Inflammatory macrophage treated with lipopolysaccharide for 1 hour (primary cell): ENCODE measurements at regions not wholly inside any gene's neighbourhood (a gene's known extent, or its start where the extent isn't known, plus 50 kb on each side); places are given as distances from the start of the nearest gene placed in this dataset.

Source experiments
- DNase-seq, 2 donors: peaks; one replicate each; pipeline ENCODE4 v3.0.0-alpha.2; 2020 to 2022

DNA sequence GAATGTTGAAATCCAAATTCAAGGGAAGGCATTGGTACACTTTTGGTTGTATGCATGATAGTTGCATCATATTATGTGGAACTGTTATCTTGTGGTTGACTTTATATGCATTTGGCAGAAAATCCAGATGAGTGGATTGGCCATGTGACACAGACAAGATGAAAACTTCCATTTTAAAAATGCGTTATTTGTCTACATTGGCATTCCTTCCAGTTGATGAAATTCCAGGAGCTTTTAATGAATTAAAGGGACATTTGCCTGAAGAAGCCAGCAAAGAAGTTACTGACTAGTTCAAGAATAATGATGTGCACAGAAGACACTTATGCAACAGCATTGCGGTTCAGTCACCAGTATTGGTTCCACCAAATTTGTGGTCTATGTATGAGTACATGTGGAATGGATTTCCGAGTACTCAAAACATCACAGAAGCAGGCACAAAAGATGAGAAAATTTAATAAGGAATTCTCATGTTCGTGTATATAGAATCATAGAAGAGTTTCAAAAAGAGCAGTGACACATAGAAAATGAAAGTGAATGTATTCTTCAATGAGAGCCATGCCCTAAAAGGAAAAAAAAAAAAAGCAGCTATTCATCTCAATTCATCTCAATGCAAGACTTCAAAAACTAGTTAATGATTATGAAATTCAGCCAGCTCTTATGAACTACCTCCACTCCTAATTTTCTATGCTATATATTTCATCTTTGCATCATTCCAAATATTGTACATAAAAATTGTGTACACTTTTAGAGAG lies 232.1 kb downstream of the RBM43 start:
- DNase-seq = no peak

DNA sequence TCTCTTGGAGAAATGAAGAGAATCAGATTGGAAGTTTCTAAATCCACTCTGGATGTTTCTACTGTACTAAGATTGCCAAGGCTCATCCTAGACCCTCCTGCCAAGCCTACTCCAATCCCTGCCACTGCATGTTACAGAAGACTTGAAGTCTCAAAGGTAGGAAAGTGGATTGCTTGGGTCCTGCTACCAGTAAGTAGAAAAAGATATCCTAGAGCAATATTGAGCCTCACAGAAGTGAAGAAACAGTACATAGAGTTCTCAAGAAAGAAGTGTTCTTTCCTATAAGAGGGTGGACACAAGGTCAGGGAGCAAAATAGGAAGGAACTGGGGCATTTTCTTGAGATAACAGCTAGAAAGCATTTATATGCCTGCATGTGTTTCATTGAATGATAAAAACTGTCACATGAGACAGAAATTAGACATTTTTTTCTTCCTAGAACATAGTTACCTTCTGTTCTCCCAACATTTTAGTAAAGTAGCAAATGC lies 232.9 kb downstream of the RBM43 start:
- DNase-seq = no peak

DNA sequence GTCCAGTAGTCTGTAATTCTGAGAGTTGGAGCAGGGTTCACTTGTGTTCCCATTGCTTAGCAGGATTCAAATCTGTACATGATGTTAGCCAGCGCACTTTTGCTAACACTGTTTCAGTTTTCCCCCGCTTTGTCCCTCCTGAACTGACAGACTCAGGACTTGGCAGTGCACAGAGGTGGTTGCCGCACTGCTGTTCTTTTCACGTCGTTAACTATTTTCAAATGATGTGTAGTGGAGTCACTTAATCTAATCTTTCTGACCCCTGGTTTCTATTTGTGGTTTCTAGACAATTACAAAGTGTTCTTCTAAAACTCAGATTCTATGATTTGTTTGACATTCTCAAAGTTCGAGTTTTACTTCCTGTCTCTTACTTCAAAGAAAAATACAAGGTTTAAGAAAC lies 234.5 kb downstream of the RBM43 start:
- no peak for DNase-seq

DNA sequence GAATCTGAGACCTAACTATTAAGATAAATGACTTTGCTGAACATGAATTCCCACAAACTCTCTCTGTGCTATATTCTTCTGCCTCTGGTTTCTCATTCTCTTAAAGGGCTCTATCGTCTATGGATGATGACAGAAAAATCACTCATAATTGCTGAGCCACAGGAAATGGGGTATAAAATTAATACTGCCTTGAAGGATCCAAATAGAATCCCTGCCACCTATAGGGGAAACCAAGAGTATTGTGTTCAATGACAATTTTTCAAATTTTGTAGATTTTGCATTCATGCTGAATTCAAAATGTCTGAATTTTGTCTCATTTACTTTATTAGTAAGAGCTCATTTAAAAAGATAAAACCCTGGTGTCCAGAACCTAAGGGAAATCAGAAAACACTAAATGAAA lies 235.8 kb downstream of the RBM43 start:
- DNase-seq = no peak

DNA sequence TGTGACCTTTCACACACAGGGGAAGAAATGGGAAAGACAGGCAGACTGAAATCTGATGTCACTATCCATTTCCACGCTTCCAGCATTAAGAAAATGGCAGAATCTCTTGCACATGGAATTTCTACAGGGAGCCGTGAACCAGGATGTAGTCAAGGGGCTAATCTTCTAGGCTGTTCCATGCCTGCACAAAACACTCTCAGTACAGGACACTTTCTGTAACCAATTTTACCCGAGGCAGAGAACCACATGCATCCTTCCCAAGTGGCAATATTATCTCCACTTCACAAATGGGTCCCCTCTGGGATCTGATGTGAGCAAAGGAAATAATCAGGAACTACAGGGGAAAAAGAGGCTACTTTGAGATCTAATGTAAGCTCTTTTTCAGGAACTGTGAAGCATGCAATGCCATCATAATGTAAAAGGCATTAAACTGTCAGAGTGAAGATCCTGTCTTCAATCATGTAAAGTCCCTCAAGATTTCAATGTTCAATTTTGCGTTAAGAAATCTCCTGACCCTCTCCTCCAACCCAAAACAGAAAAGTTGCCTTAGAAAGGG lies 236.9 kb downstream of the RBM43 start:
- DNase-seq = no peak

DNA sequence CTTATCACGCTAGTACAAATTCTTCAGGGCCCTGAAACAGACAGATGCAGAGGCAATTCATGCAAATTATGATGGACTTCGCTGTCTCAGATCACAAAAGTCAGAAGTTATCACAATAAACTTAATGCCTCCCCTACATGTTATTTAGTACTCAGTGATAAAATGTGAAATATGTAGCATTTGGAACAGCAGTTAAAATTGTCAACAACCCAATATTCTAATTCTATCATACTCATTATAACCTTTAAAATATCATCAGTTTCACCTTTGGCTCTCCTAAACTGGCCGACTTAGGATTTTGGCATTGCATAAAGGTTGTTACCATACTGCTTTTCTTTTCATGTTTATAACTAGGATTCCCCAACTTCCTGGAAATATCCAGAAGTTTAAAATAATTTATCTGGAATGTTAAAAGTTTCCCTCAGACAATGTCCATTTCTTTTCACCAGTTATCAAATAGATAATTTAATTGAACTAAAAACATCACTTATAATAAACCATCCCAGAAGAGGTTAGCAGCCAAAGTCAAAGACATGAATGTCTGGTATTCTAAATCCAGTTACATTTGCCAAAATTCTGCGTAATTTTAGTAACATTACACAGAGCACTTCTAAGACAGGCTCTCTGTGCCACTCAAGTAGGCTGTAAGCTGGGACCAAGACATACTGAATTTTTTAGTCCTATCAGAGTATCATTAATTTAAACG lies 239.8 kb downstream of the RBM43 start:
- no peak for DNase-seq

DNA sequence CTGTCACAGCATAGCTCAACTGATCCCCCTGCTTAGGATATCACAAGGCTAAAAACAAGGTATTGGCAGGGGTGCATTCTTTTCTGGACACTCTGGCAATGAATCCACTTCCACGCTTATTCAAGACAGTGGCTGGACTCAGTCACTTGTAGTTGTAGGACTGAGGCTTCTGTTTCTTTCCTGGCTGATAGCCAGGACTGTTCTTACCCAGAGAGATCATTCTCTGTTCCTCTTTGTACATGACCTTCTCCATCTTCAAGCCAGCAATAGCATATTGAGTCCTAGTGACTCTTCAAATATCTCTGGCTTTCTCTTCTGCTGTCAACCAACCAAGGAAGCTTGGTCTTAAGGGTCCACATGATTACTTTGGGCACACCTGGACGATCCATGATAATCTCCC lies 241.3 kb downstream of the RBM43 start:
- no peak for DNase-seq

DNA sequence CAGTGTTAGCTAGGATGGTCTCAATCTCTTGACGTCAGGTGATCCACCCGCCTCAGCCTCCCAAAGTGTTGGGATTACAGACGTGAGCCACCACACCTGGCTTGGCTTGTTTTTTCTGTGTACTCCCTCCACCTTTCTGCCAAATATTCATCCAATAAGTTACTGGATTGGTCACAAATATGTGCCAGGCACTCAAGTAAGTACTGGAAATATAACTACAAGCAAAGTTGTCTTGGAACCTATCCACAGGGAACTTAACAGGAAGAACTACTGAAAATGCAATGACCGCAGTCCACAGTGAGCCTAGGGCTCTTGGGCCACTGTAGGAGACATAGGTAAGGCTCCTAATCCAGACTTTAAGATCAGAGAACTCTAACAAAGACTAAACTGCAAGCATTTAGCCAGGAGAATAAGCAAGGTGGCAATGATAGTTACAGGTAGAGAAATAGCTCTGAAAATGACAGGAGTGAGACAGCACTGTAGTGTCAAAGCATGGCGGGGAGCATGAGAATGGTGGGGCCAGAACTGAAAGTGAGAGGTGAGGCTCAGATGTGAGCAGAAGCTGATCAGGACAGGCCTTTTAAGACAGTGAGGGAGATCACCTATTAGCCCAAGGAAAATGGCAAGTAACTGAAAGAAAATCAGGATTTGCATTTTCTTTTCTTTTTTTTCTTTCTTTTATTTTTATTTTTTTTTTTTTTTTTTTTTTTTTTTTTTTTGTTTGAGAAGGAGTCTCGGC lies 252.1 kb downstream of the RBM43 start:
- DNase-seq = no peak

DNA sequence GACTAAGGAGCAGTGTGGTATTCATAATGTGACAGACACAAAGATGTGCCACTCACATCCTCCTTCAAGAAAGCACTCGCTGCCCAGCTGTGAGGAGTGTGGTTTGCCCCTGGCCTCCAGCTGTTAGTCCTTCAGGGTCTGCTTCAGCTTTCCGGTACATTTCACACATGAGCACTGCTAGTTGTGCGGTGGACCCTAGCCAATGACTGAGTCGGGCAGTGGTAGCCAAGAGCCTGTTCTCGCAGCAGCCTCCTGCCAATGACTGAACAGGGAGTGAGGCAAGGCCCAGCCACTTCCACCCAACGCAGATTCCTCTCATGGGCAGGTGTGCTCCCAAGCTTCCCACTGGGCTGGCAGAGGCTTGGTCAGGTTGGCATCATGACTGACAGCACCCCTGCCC lies 254.3 kb downstream of the RBM43 start:
- DNase-seq = no peak

DNA sequence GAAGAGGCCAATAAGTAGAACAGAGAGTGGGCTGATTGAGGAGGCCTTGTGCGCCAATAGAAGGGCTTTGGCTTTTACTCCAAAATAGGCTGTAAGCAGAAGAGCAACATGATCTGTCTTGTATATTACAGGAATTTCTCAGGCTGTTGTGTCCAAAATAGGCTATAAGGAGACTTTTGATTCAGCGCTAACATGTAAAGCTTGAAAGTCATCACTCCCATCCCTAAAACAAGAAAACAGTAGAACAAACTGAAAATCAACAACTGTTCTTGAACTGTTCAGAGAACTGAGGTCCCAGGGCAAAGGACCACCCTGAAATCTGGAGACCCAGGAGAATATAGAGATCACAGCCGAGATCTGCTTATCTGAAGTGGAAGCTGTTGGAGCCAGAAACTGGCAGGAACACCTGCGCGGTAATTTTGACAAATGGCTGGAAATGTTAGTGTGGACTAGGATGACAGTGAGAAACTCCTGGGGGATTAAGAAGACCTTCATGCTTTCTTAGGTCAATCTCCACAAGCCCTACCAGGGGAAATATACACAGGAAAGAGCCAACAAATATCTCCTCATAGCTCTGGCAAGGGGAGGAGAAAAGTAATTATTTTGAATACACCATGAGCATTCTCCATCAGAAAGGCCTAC lies 258.6 kb downstream of the RBM43 start:
- no peak for DNase-seq

DNA sequence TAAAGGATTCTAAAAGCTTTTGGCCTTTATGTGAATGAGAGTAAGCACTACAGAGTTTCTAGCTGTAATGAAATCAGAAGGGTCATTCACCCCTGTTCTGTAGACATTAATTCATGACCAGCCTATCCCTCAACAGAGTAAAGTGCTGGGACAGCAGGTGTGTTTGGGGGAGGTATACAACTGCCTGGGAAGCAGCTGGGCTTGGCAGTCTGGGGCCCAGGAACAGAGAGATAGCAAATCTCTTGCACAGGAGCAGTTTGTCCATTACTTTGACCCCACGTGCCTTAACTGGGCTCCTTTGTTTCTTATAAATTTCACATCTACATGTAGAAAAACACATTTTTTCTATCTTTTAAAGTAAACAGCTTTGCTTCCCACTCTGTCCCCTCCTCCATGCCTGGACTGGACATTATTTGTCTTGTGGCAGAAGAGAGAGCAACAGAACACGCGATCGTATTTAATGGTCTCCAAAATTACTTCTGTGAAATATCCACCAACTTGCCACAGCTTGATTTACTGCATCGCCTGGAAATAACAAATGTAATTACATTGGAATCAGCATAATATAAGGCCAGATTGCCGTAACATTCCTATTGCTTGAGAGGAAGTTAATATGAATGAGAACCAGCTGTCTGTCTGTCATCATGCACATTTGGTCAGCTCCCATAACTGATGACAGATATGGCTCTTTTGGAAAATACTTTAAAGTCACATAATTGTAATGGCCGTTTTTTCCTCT lies 263.8 kb downstream of the RBM43 start:
- no peak for DNase-seq

DNA sequence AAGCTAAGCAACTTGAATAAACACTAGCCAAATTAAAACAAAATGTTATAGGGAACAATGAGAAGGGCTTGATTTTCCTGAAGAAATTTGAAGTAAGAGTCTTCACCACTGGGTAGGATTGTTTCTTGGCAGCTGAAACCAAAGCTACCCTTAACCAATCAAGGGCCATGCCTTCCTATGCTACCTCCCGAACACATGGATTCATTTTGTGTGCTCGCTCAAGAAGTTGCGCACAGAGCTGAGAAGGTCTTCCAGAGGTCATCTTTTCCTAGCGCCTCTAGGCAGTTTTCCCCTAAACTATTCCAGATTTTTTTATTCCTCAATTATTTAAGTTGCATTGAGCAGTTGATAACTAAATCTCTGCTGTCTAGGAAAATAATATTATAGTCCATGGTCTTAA lies 264.6 kb downstream of the RBM43 start:
- no peak for DNase-seq

DNA sequence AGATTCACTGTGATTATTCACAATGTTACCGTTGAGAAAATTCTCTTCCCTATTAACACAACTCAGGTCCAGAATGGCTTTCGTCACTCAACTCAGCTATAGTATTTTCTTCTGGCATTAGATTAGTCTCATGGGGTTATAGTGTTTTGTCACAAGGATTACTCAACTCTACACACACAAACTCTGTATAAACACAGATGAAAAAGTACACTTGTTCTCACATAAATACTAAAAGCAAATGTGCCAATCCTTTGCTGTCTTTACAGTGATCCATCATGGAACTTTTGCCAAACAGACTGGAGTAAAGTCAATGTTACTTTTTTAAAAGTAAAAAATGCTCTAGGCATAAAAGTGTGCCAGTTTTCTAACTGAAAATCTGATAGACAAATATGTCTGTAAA lies 267.6 kb downstream of the RBM43 start:
- no peak for DNase-seq

DNA sequence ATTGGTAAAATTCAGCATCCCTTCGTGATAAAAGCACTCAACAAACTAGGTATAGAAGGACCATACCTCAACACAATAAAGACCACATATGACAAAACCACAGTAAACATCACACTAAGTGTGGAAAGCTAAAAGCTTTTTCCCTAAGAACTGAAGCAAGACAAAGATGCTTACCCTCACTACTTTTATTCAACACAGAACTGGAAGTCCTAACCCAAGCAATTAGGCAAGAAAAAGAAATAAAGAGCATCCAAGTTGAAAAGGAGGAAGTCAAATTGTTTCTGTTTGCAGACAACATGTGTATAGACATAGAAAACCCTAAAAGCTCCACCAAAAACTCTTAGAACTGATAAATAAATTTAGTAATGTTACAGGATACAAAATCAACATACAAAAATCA lies 271.7 kb downstream of the RBM43 start:
- DNase-seq = no peak

DNA sequence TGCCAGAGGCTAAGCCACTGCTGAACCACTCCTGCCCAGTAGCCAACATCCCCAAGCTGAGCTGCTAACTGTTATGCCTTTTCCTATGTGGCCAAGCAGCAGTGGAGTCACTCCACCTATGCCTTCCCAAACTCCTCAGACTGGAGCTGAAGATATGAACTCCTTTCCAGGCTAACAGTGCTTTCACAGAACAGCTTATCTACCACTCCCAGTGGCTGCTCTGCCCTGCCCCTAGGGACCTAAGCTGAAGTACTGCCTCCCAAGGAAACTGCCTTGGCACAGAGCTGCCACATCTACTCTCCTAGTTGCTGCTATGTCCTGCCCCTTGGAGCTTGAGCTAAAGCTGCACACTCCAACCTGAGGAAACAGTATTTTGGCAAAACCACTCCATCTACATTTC lies 275.9 kb downstream of the RBM43 start:
- no peak for DNase-seq

DNA sequence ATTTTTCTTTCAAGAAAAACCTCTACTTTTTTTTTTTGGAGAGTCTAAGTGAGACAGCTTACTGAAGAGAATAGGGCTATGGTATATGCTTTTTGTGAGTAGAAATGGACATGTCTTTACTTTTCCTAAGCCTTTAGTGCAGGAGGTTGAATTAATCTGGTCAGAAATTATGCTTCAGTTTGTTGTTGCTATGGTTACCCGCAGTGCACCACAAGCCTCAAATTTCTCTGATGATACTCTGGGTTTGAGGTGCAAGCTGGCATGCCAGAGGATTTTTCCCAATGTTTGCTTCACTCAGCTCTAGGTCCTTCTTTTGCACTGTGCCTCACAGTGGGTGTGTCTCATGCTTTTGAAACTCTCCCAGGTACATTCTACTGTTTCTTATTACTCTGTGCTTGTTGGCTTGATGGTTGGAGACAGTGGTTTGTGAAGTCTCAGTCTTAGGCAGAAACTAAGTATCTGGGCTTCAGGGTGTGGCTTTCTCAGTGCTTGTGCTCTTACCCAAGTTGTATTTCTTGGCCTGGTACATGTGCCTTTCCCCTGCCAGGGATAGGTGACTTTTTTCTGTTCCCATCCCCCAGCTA lies 278.3 kb downstream of the RBM43 start:
- DNase-seq = no peak

DNA sequence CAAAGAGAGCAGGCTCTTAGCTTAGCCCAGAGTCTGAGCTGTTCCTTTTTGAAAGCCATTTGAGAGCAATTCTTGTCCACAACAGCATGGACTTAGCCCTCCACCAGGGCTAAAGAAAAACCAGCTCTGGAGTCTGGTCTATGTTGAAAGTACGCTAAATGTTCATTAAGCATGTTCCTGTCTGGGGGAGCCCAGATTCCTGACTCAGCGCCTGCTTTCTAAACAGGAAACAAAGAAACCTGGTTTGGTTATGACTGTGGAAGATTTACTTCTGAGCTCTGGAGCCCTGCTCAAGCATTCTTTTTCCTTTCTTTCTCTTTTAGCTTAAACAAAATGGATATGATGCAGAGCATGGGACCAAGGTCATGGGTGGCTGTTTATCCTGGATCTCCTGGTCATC lies 279.8 kb downstream of the RBM43 start:
- DNase-seq = no peak

DNA sequence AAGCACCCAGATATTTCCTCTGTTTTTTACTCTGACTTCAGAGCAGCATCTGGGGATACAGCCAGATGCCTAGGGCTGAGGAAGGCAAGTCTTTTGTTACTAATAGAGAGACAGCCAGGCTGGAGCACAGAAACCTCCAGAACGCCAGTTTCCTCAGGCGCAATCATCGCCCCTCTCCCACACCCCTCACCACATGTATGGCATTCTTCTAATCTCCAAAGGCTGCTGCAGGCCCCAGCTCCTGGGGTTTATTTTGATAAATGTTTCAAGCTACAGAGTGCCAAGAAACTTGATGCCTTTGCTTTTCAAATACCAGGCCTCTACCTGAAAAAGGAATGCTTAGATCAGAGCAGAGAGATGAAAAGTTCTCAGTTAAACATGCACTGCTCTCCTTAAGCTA lies 283.6 kb downstream of the RBM43 start:
- DNase-seq = no peak

DNA sequence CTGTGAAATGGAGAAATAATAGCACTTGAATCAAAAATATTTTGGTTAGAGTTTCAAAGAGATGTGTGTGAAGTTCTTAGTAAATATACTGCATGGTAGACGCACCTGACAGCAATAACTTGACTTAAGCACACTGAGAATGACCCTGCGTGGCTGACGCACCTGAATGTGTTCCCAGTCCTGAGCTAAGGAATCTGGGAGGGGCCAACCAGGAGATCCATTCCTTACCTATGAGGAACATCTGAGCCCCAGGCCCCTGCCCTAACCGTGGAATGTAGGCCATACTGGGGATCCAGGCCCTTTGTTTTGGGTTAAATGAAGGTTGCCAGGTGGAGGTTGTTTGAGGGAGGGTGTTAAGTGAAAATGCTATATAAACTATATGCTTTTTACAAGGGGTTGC lies 284.4 kb downstream of the RBM43 start:
- no peak for DNase-seq

DNA sequence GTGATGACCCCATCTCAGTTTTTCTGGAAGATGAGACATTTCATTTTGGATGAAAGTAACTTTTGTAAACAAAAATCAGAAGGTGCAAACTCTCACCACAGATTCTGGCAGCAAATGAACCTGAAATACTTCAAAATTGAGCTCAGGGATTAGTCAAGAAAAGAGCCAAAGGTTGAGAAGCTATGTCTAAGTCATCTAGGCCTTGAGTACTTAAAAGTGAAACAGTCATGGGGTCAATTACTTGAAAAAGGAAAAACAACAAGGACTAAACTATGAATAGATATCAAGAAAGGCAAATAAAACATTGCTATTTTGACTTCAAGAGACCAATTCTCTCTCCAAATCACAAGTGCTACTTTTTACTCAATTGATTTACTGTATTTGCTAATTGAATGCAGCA lies 285.1 kb downstream of the RBM43 start:
- no peak for DNase-seq

DNA sequence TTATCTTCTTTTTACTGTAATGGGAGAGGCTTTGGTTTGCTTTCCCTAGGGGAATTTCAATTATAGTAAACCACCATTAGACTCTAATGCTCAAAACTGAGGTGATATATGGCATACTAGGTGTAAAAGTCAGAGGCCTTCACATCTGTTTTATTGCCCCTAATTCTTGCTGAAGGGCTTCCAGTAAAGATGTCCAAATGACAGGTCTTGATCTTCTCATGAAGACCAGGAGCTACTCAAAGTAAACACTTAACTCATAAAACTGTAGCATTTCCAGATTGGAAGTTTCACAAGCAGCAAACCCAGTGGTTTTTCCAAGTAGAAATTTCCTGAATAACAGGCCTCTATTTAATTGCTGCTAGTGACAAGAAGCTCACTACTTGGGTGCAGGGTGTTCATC lies 286.8 kb downstream of the RBM43 start:
- no peak for DNase-seq

DNA sequence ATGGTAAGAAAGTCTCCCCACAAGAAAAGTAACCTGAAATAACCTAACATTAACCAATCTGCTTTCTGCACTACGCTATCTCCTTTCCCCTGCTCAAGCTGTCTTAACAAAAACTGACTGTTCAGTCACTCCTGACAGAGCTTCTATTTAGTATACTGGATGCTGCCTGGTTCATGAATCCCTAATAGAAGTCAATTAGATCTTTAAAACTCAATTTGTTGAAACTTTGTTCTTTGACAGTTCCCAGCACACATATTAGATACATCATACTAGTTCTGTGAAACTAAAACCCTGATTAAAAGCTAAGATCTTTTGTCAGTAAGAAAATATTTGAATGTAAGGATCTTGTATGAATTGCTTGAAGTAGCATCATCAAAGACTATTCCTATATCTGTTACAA lies 287.4 kb downstream of the RBM43 start:
- DNase-seq = no peak
